HG03432 (cell line): ENCODE measurements at regions not wholly inside any gene's neighbourhood (a gene's known extent, or its start where the extent isn't known, plus 50 kb on each side); places are given as distances from the start of the nearest gene placed in this dataset.

ENCODE experiments used
- ATAC-seq: cut with Tn5 transposase; IDR thresholded peaks from one replicate; pipeline ENCODE4 v1.9.1; 2021; ENCODE audit warnings: mild to moderate bottlenecking, moderate library complexity; ENCODE audit not compliant: unreplicated experiment

GRCh38 chr11:109735128-109735527 lies 313.1 kb downstream of the C11orf87 start:
- no peak for ATAC-seq

- no peak for ATAC-seq
Measured at GRCh38 chr11:109739379-109739778, 317.4 kb downstream of the C11orf87 start.

- no peak for ATAC-seq
Measured at GRCh38 chr11:109745996-109746625, 324.1 kb downstream of the C11orf87 start.

- ATAC-seq, result peak; percentile 89
Measured at GRCh38 chr11:109747839-109748238, 325.8 kb downstream of the C11orf87 start.

- ATAC-seq, result no peak
Measured at GRCh38 chr11:109749476-109749875, 327.5 kb downstream of the C11orf87 start.

GRCh38 chr11:109750964-109751363 lies 329.0 kb downstream of the C11orf87 start:
- no peak for ATAC-seq

GRCh38 chr11:109752212-109752825 lies 330.3 kb downstream of the C11orf87 start:
- no peak for ATAC-seq

GRCh38 chr11:109756521-109756920 lies 334.5 kb downstream of the C11orf87 start:
- ATAC-seq, result no peak

GRCh38 chr11:109756951-109757350 lies 335.0 kb downstream of the C11orf87 start:
- no peak for ATAC-seq

GRCh38 chr11:109762546-109762945 lies 330.6 kb upstream of the ZC3H12C start:
- no peak for ATAC-seq

- ATAC-seq, result no peak
Measured at GRCh38 chr11:109765709-109766311, 327.4 kb upstream of the ZC3H12C start.

- ATAC-seq, result no peak
Measured at GRCh38 chr11:109769858-109770257, 323.3 kb upstream of the ZC3H12C start.

- ATAC-seq, result no peak
Measured at GRCh38 chr11:109770323-109770722, 322.9 kb upstream of the ZC3H12C start.

- no peak for ATAC-seq
Measured at GRCh38 chr11:109772892-109773291, 320.3 kb upstream of the ZC3H12C start.

- no peak for ATAC-seq
Measured at GRCh38 chr11:109775686-109776085, 317.5 kb upstream of the ZC3H12C start.

- no peak for ATAC-seq
Measured at GRCh38 chr11:109783014-109783413, 310.2 kb upstream of the ZC3H12C start.

- ATAC-seq, result peak; percentile 96
Measured at GRCh38 chr11:109783840-109784239, 309.4 kb upstream of the ZC3H12C start.

- ATAC-seq, result no peak
Measured at GRCh38 chr11:109784536-109784935, 308.7 kb upstream of the ZC3H12C start.

- no peak for ATAC-seq
Measured at GRCh38 chr11:109785198-109785597, 308.0 kb upstream of the ZC3H12C start.

- ATAC-seq, result no peak
Measured at GRCh38 chr11:109785714-109786113, 307.5 kb upstream of the ZC3H12C start.

GRCh38 chr11:109788948-109789490 lies 304.2 kb upstream of the ZC3H12C start:
- no peak for ATAC-seq

GRCh38 chr11:109789901-109790300 lies 303.3 kb upstream of the ZC3H12C start:
- ATAC-seq, result no peak
